HG03095 (cell line): ENCODE measurements at regions not wholly inside any gene's neighbourhood (a gene's known extent, or its start where the extent isn't known, plus 50 kb on each side); places are given as distances from the start of the nearest gene placed in this dataset.
A peak's percentile ranks its signal among the peaks of the same experiment; 100 is the strongest.

Experiments used
- ATAC-seq: cut with Tn5 transposase; IDR thresholded peaks from one replicate; pipeline ENCODE4 v1.9.1; 2021; ENCODE audit warnings: moderate library complexity; ENCODE audit not compliant: unreplicated experiment

DNA sequence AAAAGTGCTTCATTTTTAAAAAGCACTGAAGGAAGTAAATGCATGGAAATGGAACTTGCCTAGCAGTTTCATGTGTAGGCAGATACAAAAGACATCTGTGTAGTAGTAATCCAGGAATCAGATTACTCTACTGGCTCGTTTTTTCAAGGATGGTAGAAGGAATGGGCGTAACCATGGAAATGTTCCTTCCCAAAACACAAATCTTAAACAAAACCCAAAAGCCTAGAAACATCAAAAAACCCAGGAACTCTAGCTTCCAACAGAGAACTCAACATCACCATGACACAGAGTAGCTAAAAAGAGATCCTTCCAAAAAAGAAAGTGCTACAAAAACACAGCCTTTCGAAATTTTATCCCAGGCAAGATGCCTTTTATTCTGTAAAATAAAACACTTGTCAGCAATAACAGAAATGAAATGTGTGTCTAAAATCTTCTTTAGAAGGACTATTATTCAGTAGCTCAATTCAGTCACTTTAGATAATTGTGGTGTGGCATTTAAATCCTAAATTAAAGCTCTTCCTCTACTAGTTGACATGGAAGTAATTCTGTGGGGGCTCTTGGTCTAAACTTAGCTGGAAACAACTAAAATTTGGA lies 81.7 kb downstream of the FAM217A start:
- no peak for ATAC-seq

DNA sequence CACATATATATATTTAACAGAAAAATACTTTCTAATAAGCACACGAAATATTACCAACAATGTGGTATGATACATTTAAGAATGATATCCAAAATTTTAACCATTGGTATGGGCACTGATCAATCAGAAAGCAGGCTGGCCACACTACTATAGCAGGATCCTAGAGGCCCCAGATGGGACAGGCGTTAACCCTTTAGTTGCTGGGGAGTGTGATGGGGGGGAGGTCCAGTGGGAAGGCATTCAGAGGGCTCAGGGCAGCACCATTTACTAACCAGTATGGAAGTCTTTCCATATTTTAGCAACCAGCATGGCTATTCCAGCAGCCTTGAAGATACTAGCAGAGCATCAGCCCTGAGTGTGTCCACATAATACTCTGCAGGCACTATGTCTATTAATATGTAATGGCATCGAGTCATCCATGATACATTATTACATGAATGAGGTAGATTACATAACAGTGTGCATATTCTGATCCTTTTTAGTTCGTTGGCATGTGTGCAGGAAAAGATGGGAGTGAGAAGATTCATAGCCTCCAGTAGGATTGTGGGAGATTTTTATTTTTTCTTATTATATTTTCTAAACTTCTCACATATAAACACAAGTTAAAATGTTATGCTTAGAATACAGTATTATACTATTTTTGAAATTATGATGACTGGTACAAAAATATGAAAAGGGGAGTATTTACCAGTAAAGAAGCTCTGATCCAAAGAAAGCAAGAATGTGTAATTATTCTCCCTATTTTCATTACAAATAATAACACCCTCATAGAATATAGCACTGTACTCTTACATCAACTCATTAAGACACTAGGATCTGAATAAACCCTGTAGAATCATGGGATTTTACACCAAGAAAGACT lies 78.9 kb downstream of the FAM217A start:
- ATAC-seq: no peak

DNA sequence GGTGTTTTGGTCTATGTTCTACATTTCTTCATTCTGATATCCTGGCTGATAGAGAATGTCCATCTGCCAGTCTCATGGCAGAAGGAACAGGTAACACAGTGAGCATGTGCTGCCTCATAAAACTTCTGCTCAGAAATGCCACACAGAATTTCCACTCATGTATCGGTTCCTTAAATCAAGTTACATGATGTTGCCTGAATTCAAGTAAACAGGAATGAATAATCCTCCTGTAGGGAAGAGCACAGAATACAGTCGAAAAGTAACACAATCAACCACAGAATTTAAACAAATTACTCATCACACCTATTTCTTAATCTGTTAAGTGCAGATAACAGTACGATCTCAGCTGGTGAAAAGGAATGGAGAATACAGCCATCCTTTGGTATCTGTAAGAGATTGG lies 74.7 kb downstream of the FAM217A start:
- ATAC-seq: no peak

DNA sequence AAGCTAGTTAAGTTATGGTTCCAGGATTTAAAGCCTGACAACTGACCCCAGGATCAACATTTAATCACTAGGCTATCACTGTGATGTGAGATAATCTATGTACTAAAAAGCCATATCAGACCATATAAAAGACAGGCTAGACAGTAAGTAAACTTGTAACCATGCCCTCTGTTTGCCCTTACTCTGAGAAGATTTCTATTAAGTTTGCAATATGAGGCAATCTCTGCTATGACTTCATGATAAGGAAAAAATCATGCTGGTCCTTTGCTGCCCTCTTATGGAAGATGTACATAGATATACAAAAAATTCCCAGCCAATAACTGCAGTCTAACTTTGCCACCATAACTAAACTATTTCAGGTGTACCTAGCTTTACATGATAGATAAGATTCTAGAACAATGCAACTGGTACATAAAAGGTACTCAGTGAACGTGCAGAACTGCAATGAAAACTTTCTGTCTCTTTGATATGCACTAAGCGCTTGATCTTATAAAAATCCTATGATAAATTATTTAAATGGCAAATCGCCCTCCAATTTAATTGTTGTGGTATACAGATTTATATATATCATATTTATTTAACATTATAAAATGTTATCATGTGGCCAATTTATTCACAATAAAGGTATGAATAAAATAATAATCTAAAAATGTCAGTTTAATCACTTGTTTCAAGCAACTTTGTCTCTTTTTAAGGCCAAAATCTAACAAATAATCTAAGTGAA lies 70.5 kb downstream of the FAM217A start:
- ATAC-seq: no peak

DNA sequence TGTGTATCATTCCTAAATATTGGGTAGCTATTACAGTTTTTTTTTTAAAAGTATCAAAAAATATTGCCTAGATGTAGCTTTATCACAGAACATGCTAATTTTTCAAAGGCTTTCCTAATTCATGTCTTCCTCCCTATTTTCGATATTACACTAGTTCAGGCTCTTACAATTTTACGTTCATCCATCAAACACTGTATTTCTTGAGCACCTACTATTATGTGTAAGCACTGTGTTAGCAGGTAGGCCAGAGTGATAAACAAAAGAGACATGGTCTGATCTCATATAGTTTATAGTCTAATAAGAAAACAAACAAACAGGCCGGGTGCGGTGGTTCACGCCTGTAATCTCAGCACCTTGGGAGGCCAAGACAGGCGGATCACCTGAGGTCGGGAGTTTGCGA lies 69.5 kb downstream of the FAM217A start:
- ATAC-seq: no peak

DNA sequence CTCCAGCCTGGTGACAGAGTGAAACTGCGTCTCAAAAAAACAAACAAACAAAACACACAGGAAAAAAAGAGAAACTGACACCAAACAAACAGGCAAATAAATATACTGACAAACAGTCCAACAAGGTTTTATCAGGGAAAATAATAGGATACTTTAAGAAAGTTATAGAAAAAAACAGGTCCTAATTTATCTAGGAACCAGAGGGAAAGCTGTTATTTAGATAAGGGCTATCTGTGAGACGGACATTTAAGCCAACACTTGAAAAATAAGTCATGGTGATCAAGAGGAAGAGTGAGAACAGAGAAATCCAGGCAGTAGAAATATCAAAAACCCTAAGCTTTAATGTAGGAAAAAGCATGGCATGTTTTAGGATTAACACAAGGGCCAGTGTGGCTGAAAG lies 68.9 kb downstream of the FAM217A start:
- ATAC-seq: no peak

DNA sequence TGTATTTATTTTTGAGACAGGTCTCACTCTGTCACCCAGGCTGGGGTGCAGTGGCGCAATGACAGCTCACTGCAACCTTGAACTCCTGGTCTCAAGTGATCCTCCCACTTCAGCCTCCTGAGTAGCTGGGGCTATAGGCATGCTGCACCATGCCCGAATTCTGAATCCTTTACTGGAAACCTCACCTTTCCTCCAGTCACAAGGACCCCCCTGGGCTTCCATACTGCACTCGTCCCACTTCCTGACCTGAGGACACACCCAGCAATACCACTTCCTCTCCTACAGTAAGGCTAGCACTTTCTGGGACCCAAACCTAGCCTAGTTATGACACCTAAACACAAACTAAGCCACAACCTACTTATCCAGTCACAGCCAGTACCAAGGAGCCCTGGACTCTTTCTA lies 68.2 kb downstream of the FAM217A start:
- no peak for ATAC-seq

DNA sequence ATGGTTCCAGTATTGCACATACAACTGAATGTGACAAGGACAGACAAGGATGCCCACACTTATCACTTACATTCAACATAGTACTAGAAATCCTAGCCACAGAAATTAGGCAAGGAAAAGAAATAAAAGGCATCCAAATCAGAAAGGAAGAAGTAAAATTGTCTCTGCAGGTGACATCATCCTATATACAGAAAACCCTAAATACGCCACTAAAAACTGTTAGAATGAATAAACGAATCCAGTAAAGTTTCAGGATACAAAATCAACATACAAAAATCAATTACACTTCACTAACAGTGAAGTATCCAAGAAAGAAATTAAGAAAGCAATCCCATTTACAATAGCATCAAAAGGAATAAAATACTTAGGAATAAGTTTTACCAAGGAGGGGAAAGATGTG lies 66.1 kb downstream of the FAM217A start:
- ATAC-seq: no peak

DNA sequence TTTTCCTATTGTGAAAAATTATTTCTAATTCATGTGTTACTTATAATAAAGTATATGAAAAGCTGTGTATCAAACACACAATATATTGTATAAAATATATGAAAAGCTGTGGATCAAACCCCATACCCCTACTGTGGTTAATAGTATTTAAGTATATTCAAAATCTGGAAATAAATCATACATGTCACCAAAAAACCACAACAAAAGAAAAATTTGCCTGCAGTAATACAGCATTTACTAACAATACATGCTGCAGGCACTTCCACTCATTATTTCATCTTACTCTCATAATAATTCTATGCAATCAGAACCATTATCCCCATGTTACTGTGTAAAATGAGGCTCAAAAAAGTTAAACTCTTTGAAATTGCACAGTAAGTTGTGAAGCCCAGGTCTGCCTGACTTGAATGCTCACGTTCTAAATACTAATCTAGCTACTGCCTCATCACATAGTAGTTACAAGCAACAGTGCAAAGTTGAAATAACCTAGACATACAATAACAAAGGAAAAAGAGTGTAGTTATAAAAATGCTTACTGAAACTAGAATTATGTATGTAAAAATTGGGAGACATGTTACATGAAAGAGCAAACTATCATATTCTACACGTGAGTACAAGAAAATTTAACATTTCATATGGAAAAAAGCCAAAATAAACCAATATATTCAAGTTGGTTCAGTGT lies 61.7 kb downstream of the FAM217A start:
- ATAC-seq: no peak

DNA sequence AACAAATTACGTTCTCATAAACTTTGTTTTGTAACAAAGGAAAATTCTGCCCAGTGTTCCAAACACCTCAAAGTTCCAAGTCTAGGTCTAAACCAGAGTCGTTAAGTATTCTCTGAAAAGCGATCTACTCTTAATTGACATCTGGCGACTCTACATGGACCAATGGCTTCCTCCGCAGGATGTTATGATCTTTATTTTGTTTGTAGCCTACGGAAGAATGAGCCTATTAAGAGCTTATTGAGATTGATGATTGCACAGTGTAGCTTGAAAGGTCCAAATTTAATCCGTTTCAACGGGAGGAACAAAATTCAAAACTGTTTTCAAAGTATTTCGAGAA lies 61.1 kb downstream of the FAM217A start:
- ATAC-seq: no peak

DNA sequence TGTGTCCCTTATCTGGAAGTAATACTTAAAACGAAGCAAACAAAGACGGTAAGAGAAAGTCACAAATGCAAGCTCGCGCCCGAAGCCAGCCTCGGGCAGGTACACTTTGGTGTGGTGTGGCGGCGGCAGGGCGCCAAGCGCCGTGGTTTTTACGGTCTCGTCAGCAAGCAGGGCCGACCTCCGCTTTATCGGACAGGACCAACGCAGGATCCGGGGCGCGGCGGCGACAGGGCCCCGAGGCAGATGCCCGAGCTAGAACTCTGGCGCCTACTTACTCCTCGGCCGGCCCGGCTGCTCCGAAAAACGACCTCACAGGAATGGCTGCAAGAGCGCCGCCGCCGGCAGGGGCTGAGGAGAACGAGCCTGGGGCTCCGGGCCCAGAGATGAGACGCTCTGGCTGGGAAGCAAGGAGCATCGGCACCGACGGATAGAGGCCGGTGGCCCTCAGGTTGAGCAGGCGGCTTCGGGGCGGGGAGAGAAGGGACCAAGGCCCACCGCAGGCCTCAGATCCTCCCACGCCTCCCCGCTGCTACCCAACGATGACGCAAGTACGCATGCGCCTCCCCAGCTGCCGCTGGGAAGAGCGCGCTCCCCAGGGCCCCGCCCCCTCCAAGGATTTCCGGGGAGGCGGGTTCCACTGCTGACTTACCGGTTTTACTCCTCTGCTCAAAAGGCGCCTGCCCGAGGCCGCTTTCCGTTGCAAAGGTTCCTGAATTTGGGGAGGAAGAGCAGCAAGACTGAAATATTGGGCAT lies 60.6 kb downstream of the FAM217A start:
- peak; percentile 64 for ATAC-seq
